ENCODE measurements at regions not wholly inside any gene's neighbourhood (a gene's known extent, or its start where the extent isn't known, plus 50 kb on each side); places are given as distances from the start of the nearest gene placed in this dataset.
"Not testable (repeated sequence)": the region's sequence is repeated elsewhere in the genome, so short reads cannot be mapped to it uniquely, and the experiment has no call there.

GRCh38 chr6:7025861-7026260 is 81.9 kb upstream of the RREB1 start:
- DNase-seq (ENCODE audit: extremely low spot score, insufficient read length, low read depth) (no peak), FAIRE-seq (no peak)

GRCh38 chr6:7028963-7029362 is 78.8 kb upstream of the RREB1 start:
- not testable (repeated sequence) for DNase-seq (ENCODE audit: extremely low spot score, insufficient read length, low read depth); FAIRE-seq

GRCh38 chr6:7030968-7031367 is 76.8 kb upstream of the RREB1 start:
- not testable (repeated sequence) for FAIRE-seq; DNase-seq (ENCODE audit: extremely low spot score, insufficient read length, low read depth)

- no peak for FAIRE-seq
These were observed 74.6 kb upstream of the RREB1 start for GRCh38 chr6:7033202-7033601.

GRCh38 chr6:7034055-7034454 is 73.7 kb upstream of the RREB1 start:
- FAIRE-seq, result no peak

More at GRCh38 chr6:7033202-7033601, 74.6 kb upstream of the RREB1 start:
- no peak for DNase-seq (ENCODE audit: extremely low spot score, insufficient read length, low read depth)

GRCh38 chr6:7035837-7036249 is 71.9 kb upstream of the RREB1 start:
- no peak for FAIRE-seq
- DNase-seq (ENCODE audit: extremely low spot score, insufficient read length, low read depth), result no peak

More at GRCh38 chr6:7034055-7034454, 73.7 kb upstream of the RREB1 start:
- no peak for DNase-seq (ENCODE audit: extremely low spot score, insufficient read length, low read depth)

GRCh38 chr6:7041511-7042026 is 66.2 kb upstream of the RREB1 start:
- FAIRE-seq (no peak), DNase-seq (ENCODE audit: extremely low spot score, insufficient read length, low read depth) (no peak)

GRCh38 chr6:7042056-7042653 is 65.6 kb upstream of the RREB1 start:
- no peak for DNase-seq (ENCODE audit: extremely low spot score, insufficient read length, low read depth)
- no peak for FAIRE-seq

- FAIRE-seq (no peak), DNase-seq (ENCODE audit: extremely low spot score, insufficient read length, low read depth) (no peak)
These were observed 64.9 kb upstream of the RREB1 start for GRCh38 chr6:7042654-7043545.

- DNase-seq (ENCODE audit: extremely low spot score, insufficient read length, low read depth) (no peak), FAIRE-seq (no peak)
These were observed 62.4 kb upstream of the RREB1 start for GRCh38 chr6:7045331-7045730.

- FAIRE-seq (no peak), DNase-seq (ENCODE audit: extremely low spot score, insufficient read length, low read depth) (no peak)
These were observed 62.0 kb upstream of the RREB1 start for GRCh38 chr6:7045746-7046145.

- no peak for DNase-seq (ENCODE audit: extremely low spot score, insufficient read length, low read depth)
- no peak for FAIRE-seq
These were observed 60.6 kb upstream of the RREB1 start for GRCh38 chr6:7047128-7047527.

GRCh38 chr6:7047966-7048365 is 59.8 kb upstream of the RREB1 start:
- DNase-seq (ENCODE audit: extremely low spot score, insufficient read length, low read depth) (no peak), FAIRE-seq (no peak)

GRCh38 chr6:7048894-7049293 is 58.9 kb upstream of the RREB1 start:
- FAIRE-seq (no peak), DNase-seq (ENCODE audit: extremely low spot score, insufficient read length, low read depth) (no peak)

GRCh38 chr6:7050004-7050403 is 57.8 kb upstream of the RREB1 start:
- no peak for DNase-seq (ENCODE audit: extremely low spot score, insufficient read length, low read depth)
- no peak for FAIRE-seq

- no peak for FAIRE-seq
- no peak for DNase-seq (ENCODE audit: extremely low spot score, insufficient read length, low read depth)
These were observed 56.6 kb upstream of the RREB1 start for GRCh38 chr6:7050872-7051779.

- FAIRE-seq, result no peak
- DNase-seq (ENCODE audit: extremely low spot score, insufficient read length, low read depth), result no peak
These were observed 55.9 kb upstream of the RREB1 start for GRCh38 chr6:7051780-7052442.

- DNase-seq (ENCODE audit: extremely low spot score, insufficient read length, low read depth) (no peak), FAIRE-seq (no peak)
These were observed 55.2 kb upstream of the RREB1 start for GRCh38 chr6:7052443-7053011.

- DNase-seq (ENCODE audit: extremely low spot score, insufficient read length, low read depth), result no peak
- FAIRE-seq, result no peak
These were observed 54.5 kb upstream of the RREB1 start for GRCh38 chr6:7053125-7053774.

Data from GM18507 (cell line).